AG08395 (cell line): ENCODE measurements at regions not wholly inside any gene's neighbourhood (a gene's known extent, or its start where the extent isn't known, plus 50 kb on each side); places are given as distances from the start of the nearest gene placed in this dataset.

Experiments used
- DNase-seq: peaks from one replicate; pipeline ENCODE4 v3.0.0; 2012; ENCODE audit warnings: mixed read lengths, low spot score

- DNase-seq, result no peak
Observed at GRCh38 chr2:212945526-212945925, 205.9 kb downstream of the IKZF2 start.

- no peak for DNase-seq
Observed at GRCh38 chr2:212943351-212943750, 208.1 kb downstream of the IKZF2 start.

- DNase-seq, result no peak
Observed at GRCh38 chr2:212941361-212941760, 210.1 kb downstream of the IKZF2 start.

GRCh38 chr2:212940816-212941215 lies 210.6 kb downstream of the IKZF2 start:
- no peak for DNase-seq

- DNase-seq, result no peak
Observed at GRCh38 chr2:212939777-212940531, 211.5 kb downstream of the IKZF2 start.

GRCh38 chr2:212938144-212938793 lies 213.1 kb downstream of the IKZF2 start:
- DNase-seq, result no peak

GRCh38 chr2:212936572-212936971 lies 214.8 kb downstream of the IKZF2 start:
- DNase-seq, result no peak

- DNase-seq, result no peak
Observed at GRCh38 chr2:212935752-212936151, 215.7 kb downstream of the IKZF2 start.

GRCh38 chr2:212931271-212931670 lies 220.1 kb downstream of the IKZF2 start:
- no peak for DNase-seq

- no peak for DNase-seq
Observed at GRCh38 chr2:212930556-212931260, 220.7 kb downstream of the IKZF2 start.

- DNase-seq, result no peak
Observed at GRCh38 chr2:212929971-212930370, 221.4 kb downstream of the IKZF2 start.

GRCh38 chr2:212929116-212929515 lies 222.3 kb downstream of the IKZF2 start:
- DNase-seq, result no peak

- DNase-seq, result peak; percentile 20
Observed at GRCh38 chr2:212928681-212929080, 222.7 kb downstream of the IKZF2 start.

- DNase-seq, result no peak
Observed at GRCh38 chr2:212926940-212927339, 224.5 kb downstream of the IKZF2 start.

- DNase-seq, result no peak
Observed at GRCh38 chr2:212923393-212923792, 228.0 kb downstream of the IKZF2 start.

- DNase-seq, result no peak
Observed at GRCh38 chr2:212922701-212923100, 228.7 kb downstream of the IKZF2 start.

- no peak for DNase-seq
Observed at GRCh38 chr2:212921711-212922110, 229.7 kb downstream of the IKZF2 start.

GRCh38 chr2:212921061-212921460 lies 230.4 kb downstream of the IKZF2 start:
- DNase-seq, result no peak

GRCh38 chr2:212919238-212919637 lies 232.2 kb downstream of the IKZF2 start:
- no peak for DNase-seq

- no peak for DNase-seq
Observed at GRCh38 chr2:212918336-212918735, 233.1 kb downstream of the IKZF2 start.

- no peak for DNase-seq
Observed at GRCh38 chr2:212915121-212915782, 236.2 kb downstream of the IKZF2 start.

GRCh38 chr2:212914392-212914791 lies 237.0 kb downstream of the IKZF2 start:
- no peak for DNase-seq
